Heart left ventricle (tissue), 16 donors: ENCODE measurements at regions not wholly inside any gene's neighbourhood (a gene's known extent, or its start where the extent isn't known, plus 50 kb on each side); places are given as distances from the start of the nearest gene placed in this dataset.

Experiments used
- ATAC-seq, 4 donors: fragments of 200-7000 bp; cut with Tn5 transposase; one replicate each; pipeline ENCODE4 v1.9.1; 2020 to 2022; ENCODE audit warnings: moderate library complexity in 4 of 4, mild to moderate bottlenecking in 3 of 4, moderate number of reproducible peaks in 1 of 4
- DNase-seq, 5 donors: peaks; one replicate each; pipeline ENCODE4 v3.0.0-alpha.2; 2020
- H3K27ac ChIP-seq, 12 donors: fragments of 200-600 bp; sonication (generic) in 4 of 12; one replicate each; pipeline versions ENCODE4 v1.5.0 to v1.8.0; 2016 to 2022; ENCODE audit warnings: mild to moderate bottlenecking in 2 of 12
- H3K27me3 ChIP-seq, 9 donors: fragments of 200-600 bp; sonication (generic) in 2 of 9; one replicate each; pipeline versions ENCODE4 v1.5.1 to v1.8.0; 2016 to 2022; ENCODE audit warnings: mild to moderate bottlenecking in 3 of 9
- H3K36me3 ChIP-seq, 9 donors: fragments of 200-600 bp; sonication (generic) in 2 of 9; one replicate each; pipeline versions ENCODE4 v1.5.0 to v1.8.0; 2018 to 2022; ENCODE audit warnings: mild to moderate bottlenecking in 2 of 9
- H3K4me1 ChIP-seq, 12 donors: fragments of 200-600 bp; sonication (generic) in 4 of 12; one replicate each; pipeline versions ENCODE4 v1.5.0 to v1.8.0; 2016 to 2022; ENCODE audit warnings: mild to moderate bottlenecking in 3 of 12
- H3K4me3 ChIP-seq, 12 donors: fragments of 200-600 bp; sonication (generic) in 4 of 12; one replicate each; pipeline versions ENCODE4 v1.5.0 to v1.8.0; 2017 to 2022; ENCODE audit warnings: mild to moderate bottlenecking in 9 of 12, moderate library complexity in 4 of 12
- H3K9me3 ChIP-seq, 12 donors: fragments of 200-600 bp; sonication (generic) in 4 of 12; one replicate each; pipeline versions ENCODE4 v1.5.0 to v1.8.0; 2016 to 2022; ENCODE audit warnings: mild to moderate bottlenecking in 1 of 12
- POLR2A ChIP-seq, 2 donors: fragments of 450-650 bp; IDR thresholded peaks; one replicate each; pipeline ENCODE4 v1.6.1; 2017; ENCODE audit warnings: antibody characterized with exemption in 2 of 2, mild to moderate bottlenecking in 2 of 2, moderate library complexity in 2 of 2
- WGBS, 4 donors: extraction: QIAGEN DNeasy Blood & Tissue Kit in 2 of 4; methylation state at CpG; one replicate each; pipeline versions ENCODE4 v1.1.5 to v1.1.7; 2013 to 2018; 5-methylcytosine and 5-hydroxymethylcytosine counted together
- intact Hi-C, 10 donors: fragments of 100-400 bp; cut with DNase I; formaldehyde crosslinking; loops; one replicate each; pipeline versions ENCODE4 v1.11.1 to v1.14.2; 2022
- TF ChIP-seq, protein P1 (sequence below), 12 donors: fragments of 200-600 bp; sonication (generic) in 4 of 12; IDR thresholded peaks; one replicate each; pipeline versions ENCODE4 v1.5.0 to v1.8.0; 2018 to 2022; ENCODE audit warnings: antibody characterized with exemption in 12 of 12, mild to moderate bottlenecking in 5 of 12
- donor health status: ischemic (EF 13 %, LVEDD 7.1; RV severe dilation, severe dysfunction).
- donor health status: healthy with polysubstance abuse.
- donor health status: DM: no; HTN: yes; CAD: no.
- donor health status: DM: no; HTN: no; CAD: no.
- donor health status: ischemic (EF 25% LVEDD 6.9; RV normal size, moderate dysfunction).
- donor health status: ischemic (EF 25% LVEDD 5.7; RV mildly dilated, moderate dysfunction).
- donor health status: healthy.
- donor health status: DM: yes; HTN: yes; CAD: no.
- donor health status: ischemic (EF 35%, LVEDD 5.7; RV mildly dilated, moderate dysfunction).
- donor health status: nonischemic (EF 11% LVEDD 7.7; RV severe dilation, severe dysfunction).
- donor health status: DM: yes; HTN: yes; CAD: no.
- donor health status: PGD.
- donor health status: ischemic (EF 29% LVEDD 5.4; RV normal size, mild dysfunction).
- donor health status: nonischemic (EF 23%, LVEDD 6.1; RV moderate dilation, normal function).

- H3K4me3 ChIP-seq: no peak overlapping the region
- no peak overlapping the region for H3K27ac ChIP-seq
- intact Hi-C loops: no loop called here
- H3K9me3 ChIP-seq: no peaks in the 10 kb centered on the region
- H3K27me3 ChIP-seq: no peaks in the 10 kb centered on the region
- DNase-seq: no peak
- H3K4me1 ChIP-seq: peaks cover 0 to 33% (median 8%) of the 10 kb centered on the region in 12 donors
- ATAC-seq: no peak
- WGBS, 4 donors: 80 to 85% (median 83%) methylated on average over 4 of the region's 4 CpGs
- H3K36me3 ChIP-seq: no peaks in the 10 kb centered on the region
- TF ChIP-seq, protein P1, sequence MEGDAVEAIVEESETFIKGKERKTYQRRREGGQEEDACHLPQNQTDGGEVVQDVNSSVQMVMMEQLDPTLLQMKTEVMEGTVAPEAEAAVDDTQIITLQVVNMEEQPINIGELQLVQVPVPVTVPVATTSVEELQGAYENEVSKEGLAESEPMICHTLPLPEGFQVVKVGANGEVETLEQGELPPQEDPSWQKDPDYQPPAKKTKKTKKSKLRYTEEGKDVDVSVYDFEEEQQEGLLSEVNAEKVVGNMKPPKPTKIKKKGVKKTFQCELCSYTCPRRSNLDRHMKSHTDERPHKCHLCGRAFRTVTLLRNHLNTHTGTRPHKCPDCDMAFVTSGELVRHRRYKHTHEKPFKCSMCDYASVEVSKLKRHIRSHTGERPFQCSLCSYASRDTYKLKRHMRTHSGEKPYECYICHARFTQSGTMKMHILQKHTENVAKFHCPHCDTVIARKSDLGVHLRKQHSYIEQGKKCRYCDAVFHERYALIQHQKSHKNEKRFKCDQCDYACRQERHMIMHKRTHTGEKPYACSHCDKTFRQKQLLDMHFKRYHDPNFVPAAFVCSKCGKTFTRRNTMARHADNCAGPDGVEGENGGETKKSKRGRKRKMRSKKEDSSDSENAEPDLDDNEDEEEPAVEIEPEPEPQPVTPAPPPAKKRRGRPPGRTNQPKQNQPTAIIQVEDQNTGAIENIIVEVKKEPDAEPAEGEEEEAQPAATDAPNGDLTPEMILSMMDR (IDR thresholded peaks at IDR 0.05): no peak
- no peak for TF ChIP-seq POLR2A (IDR thresholded peaks at IDR 0.05)
These were observed 58.3 kb upstream of the DYRK2 start for GRCh38 chr12:67590149-67590790.

DNA sequence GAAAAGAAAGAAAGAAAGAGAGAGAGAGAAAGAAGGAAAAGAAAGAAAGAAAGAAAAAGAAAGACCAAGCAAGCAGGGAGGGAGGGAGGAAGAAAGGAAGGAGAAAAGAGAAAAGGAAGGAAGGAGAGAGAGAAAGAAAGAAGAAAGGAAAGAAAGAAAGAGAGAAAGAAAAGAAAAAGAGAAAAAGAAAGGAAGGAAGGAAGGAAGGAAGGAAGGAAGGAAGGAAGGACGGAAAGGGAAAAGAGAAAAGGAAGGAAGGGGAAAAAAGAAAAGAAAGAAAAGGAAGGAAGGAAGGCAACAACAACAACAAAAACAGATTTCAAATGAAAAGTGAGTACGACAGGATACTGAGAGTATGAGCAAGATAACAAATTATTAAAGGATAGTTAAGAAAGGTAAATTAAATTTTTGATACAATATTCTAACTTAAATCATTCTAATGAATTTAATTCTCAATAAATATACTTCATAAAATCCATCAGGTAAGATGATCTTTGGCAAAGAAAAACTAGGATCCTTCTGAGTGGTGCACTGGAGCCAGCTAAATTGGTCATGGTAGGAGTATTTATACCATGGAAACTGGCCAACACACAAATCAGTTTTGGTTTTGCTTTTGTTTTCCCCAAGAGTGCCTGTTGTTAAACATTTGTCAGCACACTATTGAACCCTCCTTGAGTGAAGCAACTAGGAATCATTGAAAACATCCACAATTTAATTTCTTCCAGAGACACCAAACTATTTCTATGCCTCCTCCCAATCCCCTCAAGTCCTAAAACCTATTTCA, 56.1 kb upstream of the DYRK2 start:
- 69 to 74% (median 71%) methylated on average over 2 of the region's 2 CpGs for WGBS, 4 donors
- Histone ChIP-seq H3K4me3 (no peak overlapping the region), H3K4me1 (peaks cover 0 to 33% (median 8%) of the 10 kb centered on the region in 12 donors), H3K9me3 (no peaks in the 10 kb centered on the region), H3K27ac (peak overlapping the region in 4 of 12 donors; percentile 11 to 27 (median 24)), H3K36me3 (no peaks in the 10 kb centered on the region), H3K27me3 (no peaks in the 10 kb centered on the region)
- no peak for TF ChIP-seq POLR2A (IDR thresholded peaks at IDR 0.05)
- TF ChIP-seq, protein P1 (IDR thresholded peaks at IDR 0.05): no peak
- intact Hi-C loops: no loop called here
- ATAC-seq (peak in 3 of 4 donors; percentile 61 to 77 (median 76)), DNase-seq (peak in 1 of 5 donors; percentile 28)

DNA sequence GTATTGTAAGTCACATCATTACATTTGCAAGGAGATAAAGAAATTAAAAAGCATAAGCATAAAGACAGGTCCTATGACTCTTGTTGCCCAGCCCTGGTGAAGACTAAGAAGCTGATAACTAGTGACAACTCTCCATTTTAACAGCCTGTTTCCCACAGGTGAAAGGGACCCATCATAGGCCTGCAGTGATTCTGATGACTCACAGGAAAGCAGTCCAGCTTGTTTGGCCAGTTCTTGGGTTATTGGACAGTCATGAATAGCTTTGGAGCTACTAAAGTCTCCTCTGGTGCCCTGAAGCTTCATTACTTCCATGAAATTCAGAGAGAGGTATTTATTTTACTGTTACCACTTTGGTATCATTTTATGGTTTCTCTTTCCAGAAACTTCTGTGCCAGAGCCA, 55.5 kb upstream of the DYRK2 start:
- H3K36me3 ChIP-seq: no peaks in the 10 kb centered on the region
- peaks cover 0 to 33% (median 8%) of the 10 kb centered on the region in 12 donors for H3K4me1 ChIP-seq
- H3K27me3 ChIP-seq: no peaks in the 10 kb centered on the region
- DNase-seq: no peak
- no peaks in the 10 kb centered on the region for H3K9me3 ChIP-seq
- intact Hi-C loops: no loop called here
- peak in 3 of 4 donors; percentile 20 to 40 (median 33) for ATAC-seq
- peak overlapping the region in 3 of 12 donors; percentile 11 to 27 (median 25) for H3K27ac ChIP-seq
- no peak for TF ChIP-seq POLR2A (IDR thresholded peaks at IDR 0.05)
- TF ChIP-seq, protein P1 (IDR thresholded peaks at IDR 0.05): no peak
- H3K4me3 ChIP-seq: no peak overlapping the region
